B cell (primary cell): ENCODE measurements at regions not wholly inside any gene's neighbourhood (a gene's known extent, or its start where the extent isn't known, plus 50 kb on each side); places are given as distances from the start of the nearest gene placed in this dataset.

Experiments used
- CTCF ChIP-seq: fragments of 200-600 bp; IDR thresholded peaks from one replicate; pipeline ENCODE4 v1.8.0; 2022; ENCODE audit warnings: antibody characterized with exemption, mild to moderate bottlenecking
- EZH2 ChIP-seq: IDR thresholded peaks from 2 replicates; pipeline ENCODE4 v1.6.1; 2012; ENCODE audit warnings: borderline replicate concordance, low read depth, mild to moderate bottlenecking, moderate library complexity, low read length; ENCODE audit not compliant: insufficient read depth, poor library complexity, severe bottlenecking

DNA sequence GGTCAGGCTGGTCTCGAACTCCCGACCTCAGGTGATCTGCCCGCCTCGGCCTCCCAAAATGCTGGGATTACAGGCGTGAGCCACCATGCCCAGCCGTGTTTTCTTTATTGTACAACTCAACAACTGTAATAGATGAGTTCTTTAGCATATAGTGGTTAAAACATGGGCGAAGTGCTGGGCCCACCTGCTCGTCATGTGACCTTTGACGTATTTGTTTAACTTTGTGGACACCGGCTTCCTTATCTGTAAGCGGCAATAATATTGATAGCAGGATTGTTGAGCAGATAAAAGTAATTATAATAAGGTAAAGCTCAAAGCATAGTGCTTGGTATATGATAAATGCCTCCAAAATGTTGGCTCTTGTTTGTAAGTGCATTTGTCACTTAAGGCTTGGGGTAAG, 460.3 kb downstream of the KLF12 start:
- TF ChIP-seq CTCF, result no peak
- no peak for TF ChIP-seq EZH2
